ENCODE measurements at regions not wholly inside any gene's neighbourhood (a gene's known extent, or its start where the extent isn't known, plus 50 kb on each side); places are given as distances from the start of the nearest gene placed in this dataset.

DNA sequence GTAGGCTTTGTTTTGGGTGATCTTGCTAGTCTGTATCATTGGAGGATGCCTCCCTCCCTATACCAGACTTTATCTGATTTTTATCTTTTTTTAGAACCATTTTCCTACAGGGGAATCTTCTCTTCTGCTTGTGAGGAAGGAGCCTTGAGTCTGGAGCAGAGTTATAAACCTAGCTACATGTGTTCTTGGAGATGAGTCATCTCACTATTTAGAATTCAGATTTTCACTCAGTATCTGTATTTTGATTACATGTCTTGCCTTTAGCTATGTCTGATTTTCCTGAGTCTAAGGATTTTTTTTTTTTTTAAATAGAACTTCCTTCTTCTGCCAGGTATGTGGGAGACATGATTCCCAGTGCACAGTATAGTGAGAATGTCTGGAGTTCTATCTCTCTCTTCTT is 211.6 kb upstream of the MBL2 start:
- intact Hi-C loops (cut with DNase I): no loop called here
- ATAC-seq (no peak), DNase-seq (no peak)
- no peaks in the 10 kb centered on the region for H3K27me3 ChIP-seq
- H3K9me3 ChIP-seq: no peaks in the 10 kb centered on the region
- H3K4me3 ChIP-seq: no peak overlapping the region
- H3K4me1 ChIP-seq: no peaks in the 10 kb centered on the region
- H3K36me3 ChIP-seq (replicated peaks in 1 of 2; ENCODE audit: insufficient read depth in 1 of 2, low read depth in 2 of 2): no peaks in the 10 kb centered on the region
- TF ChIP-seq, protein P1, sequence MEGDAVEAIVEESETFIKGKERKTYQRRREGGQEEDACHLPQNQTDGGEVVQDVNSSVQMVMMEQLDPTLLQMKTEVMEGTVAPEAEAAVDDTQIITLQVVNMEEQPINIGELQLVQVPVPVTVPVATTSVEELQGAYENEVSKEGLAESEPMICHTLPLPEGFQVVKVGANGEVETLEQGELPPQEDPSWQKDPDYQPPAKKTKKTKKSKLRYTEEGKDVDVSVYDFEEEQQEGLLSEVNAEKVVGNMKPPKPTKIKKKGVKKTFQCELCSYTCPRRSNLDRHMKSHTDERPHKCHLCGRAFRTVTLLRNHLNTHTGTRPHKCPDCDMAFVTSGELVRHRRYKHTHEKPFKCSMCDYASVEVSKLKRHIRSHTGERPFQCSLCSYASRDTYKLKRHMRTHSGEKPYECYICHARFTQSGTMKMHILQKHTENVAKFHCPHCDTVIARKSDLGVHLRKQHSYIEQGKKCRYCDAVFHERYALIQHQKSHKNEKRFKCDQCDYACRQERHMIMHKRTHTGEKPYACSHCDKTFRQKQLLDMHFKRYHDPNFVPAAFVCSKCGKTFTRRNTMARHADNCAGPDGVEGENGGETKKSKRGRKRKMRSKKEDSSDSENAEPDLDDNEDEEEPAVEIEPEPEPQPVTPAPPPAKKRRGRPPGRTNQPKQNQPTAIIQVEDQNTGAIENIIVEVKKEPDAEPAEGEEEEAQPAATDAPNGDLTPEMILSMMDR (IDR thresholded peaks at IDR 0.05): no peak
- no peak for TF ChIP-seq POLR2A (IDR thresholded peaks at IDR 0.05)
- no peak overlapping the region for H3K27ac ChIP-seq

DNA sequence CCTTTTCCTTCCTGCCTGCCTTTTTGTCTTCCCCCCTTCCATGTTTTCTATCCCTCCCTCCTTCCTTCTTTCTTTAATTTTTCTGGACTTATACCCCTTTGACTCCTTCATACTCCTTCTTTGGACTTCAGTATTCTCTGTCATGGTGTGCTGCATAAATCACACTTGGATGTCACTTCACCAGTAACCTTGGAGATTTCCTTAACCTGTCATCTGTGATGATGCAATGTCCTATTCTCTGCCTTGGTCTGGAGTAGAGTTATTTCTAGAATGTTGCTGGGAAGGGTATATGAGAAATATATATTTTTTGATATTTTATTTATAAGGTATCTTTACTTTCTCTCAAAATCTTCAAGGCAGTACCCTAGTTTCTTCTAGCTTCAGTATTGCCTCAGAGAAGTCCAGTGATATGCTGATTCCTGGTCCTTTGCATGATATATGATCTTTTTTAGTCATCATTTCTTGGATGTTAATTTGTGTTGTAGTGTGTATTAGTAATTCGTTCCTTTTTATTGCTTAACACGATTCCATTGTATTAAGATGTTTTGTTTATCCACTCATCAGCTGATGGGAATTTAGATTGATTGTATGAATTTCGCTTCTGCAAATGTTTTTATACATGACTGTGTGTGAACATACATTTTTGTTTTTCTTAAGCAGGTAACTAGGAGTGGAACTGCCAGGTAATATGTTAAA is 206.9 kb upstream of the MBL2 start:
- no peaks in the 10 kb centered on the region for H3K27me3 ChIP-seq
- ATAC-seq (no peak), DNase-seq (no peak)
- 73 to 80% methylated on average over 3 of the region's 3 CpGs for WGBS, 2 donors
- no peak for TF ChIP-seq POLR2A (IDR thresholded peaks at IDR 0.05)
- TF ChIP-seq, protein P1 (IDR thresholded peaks at IDR 0.05): no peak
- H3K36me3 ChIP-seq (replicated peaks in 1 of 2; ENCODE audit: insufficient read depth in 1 of 2, low read depth in 2 of 2): no peaks in the 10 kb centered on the region
- H3K9me3 ChIP-seq: no peaks in the 10 kb centered on the region
- intact Hi-C loops (cut with DNase I): no loop called here
- no peak overlapping the region for H3K4me3 ChIP-seq
- H3K27ac ChIP-seq: no peak overlapping the region
- H3K4me1 ChIP-seq: no peaks in the 10 kb centered on the region

DNA sequence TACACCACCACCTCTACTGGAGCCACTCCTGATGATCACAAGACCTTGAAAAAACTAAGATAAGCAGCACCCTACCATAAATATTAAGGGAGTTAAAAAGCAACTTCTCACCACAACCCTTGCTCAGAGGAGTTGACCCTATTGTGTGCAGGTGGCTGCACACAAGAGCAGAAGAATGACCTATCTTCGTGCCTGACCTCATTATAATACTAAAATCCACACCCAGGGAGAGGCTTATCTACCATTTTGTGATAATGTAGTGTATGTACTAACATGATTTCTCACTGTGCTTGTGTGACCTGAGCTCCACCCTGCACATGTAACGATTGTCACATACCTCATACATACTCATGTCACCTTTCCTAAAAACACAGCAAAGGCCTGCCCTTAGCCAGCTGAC is 205.0 kb upstream of the MBL2 start:
- no peak for ATAC-seq
- 62 to 77% methylated on average over 2 of the region's 2 CpGs for WGBS, 2 donors
- no peaks in the 10 kb centered on the region for H3K4me1 ChIP-seq
- H3K4me3 ChIP-seq: no peak overlapping the region
- no peak overlapping the region for H3K27ac ChIP-seq
- intact Hi-C loops (cut with DNase I): no loop called here
- DNase-seq: no peak
- no peaks in the 10 kb centered on the region for H3K27me3 ChIP-seq
- H3K36me3 ChIP-seq (replicated peaks in 1 of 2; ENCODE audit: insufficient read depth in 1 of 2, low read depth in 2 of 2): no peaks in the 10 kb centered on the region
- no peaks in the 10 kb centered on the region for H3K9me3 ChIP-seq
- TF ChIP-seq, protein P1 (IDR thresholded peaks at IDR 0.05): no peak
- no peak for TF ChIP-seq POLR2A (IDR thresholded peaks at IDR 0.05)

DNA sequence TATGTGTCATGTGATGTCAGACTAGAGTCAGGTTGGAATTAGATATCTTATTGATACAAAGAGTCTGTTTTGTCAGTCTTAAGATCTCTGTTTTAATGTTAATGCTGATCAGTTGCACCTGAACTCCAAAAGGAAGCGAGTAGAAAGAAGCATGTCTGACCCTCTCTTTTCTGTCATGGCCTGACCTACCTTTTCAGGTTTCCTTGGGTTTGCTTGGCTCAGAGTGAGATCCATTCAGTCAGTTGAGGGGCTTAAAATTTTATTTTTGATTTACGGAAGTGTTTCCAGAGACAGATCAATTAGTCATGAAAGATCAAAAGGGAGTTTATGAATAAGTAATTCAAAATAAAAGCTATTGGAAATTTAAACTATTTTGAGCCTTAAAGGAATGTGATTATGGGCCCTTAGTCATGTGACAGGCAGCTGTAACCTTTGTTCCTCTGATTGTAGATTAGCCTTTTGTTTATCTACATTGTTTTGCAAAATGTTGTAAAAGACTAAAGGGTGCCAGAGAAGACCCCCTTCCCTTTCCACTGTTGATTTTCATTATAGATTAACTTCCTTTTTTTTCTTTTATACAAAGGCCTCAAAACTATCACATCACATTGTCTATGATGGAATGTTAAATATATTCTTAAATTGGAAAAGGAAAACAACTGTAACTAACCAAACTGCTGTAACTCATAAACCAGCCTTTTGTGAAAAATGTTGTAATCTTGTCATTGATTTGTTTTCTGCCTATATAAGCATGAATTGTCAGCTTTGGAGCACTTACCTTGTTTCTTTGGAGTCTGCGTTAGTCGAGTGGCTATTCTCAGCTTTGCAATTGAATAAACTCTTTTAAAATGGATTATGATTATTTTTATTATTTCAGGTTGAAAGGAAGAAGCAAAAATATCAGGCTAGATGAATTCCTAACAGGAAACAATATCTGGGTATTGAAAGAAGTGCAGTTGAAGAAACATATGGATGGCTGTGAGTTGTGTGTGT is 195.5 kb upstream of the MBL2 start:
- peaks cover 6% of the 10 kb centered on the region for H3K4me1 ChIP-seq
- no peak for TF ChIP-seq POLR2A (IDR thresholded peaks at IDR 0.05)
- TF ChIP-seq, protein P1 (IDR thresholded peaks at IDR 0.05): no peak
- H3K9me3 ChIP-seq: no peaks in the 10 kb centered on the region
- intact Hi-C loops (cut with DNase I): no loop called here
- DNase-seq (no peak), ATAC-seq (no peak)
- 67 to 82% methylated on average over 4 of the region's 4 CpGs for WGBS, 2 donors
- no peaks in the 10 kb centered on the region for H3K27me3 ChIP-seq
- H3K36me3 ChIP-seq (replicated peaks in 1 of 2; ENCODE audit: insufficient read depth in 1 of 2, low read depth in 2 of 2): no peaks in the 10 kb centered on the region
- H3K27ac ChIP-seq: no peak overlapping the region
- H3K4me3 ChIP-seq: no peak overlapping the region
